Thymus (tissue), 11 donors: ENCODE measurements at regions not wholly inside any gene's neighbourhood (a gene's known extent, or its start where the extent isn't known, plus 50 kb on each side); places are given as distances from the start of the nearest gene placed in this dataset.

Experiments
- DNase-seq, 9 donors: peaks; one replicate each; pipeline ENCODE4 v3.0.0-alpha.2; 2013; ENCODE audit warnings: low spot score in 9 of 9, low read depth in 6 of 9, missing footprints in 1 of 9
- H3K27ac ChIP-seq, 2 donors: one replicate each; pipeline ENCODE4 v1.5.1; 2013; ENCODE audit warnings: control low read depth in 1 of 2, low read depth in 1 of 2, low read length in 1 of 2, mild to moderate bottlenecking in 1 of 2, moderate library complexity in 1 of 2
- H3K27me3 ChIP-seq, 2 donors: one replicate each; pipeline ENCODE4 v1.5.1; 2013; ENCODE audit warnings: low read length in 1 of 2; ENCODE audit not compliant: control insufficient read depth in 2 of 2, insufficient read depth in 1 of 2
- H3K36me3 ChIP-seq, 2 donors: one replicate each; pipeline ENCODE4 v1.5.1; 2013; ENCODE audit warnings: low read length in 1 of 2, mild to moderate bottlenecking in 1 of 2, moderate library complexity in 1 of 2; ENCODE audit not compliant: control insufficient read depth in 2 of 2, insufficient read depth in 2 of 2
- H3K4me1 ChIP-seq, 2 donors: one replicate each; pipeline ENCODE4 v1.5.1; 2013; ENCODE audit warnings: low read length in 2 of 2; ENCODE audit not compliant: control insufficient read depth in 2 of 2, insufficient read depth in 2 of 2
- H3K4me3 ChIP-seq, 2 donors: one replicate each; pipeline ENCODE4 v1.5.1; 2013; ENCODE audit warnings: low read length in 2 of 2, control low read depth in 1 of 2, mild to moderate bottlenecking in 1 of 2
- H3K9me3 ChIP-seq, 2 donors: one replicate each; pipeline ENCODE4 v1.5.1; 2013; ENCODE audit warnings: low read length in 1 of 2, mild to moderate bottlenecking in 1 of 2; ENCODE audit not compliant: control insufficient read depth in 2 of 2, insufficient read depth in 1 of 2
- WGBS: extraction: QIAGEN DNeasy Blood & Tissue Kit; methylation state at CpG from one replicate; pipeline ENCODE4 v1.1.7; 2013; 5-methylcytosine and 5-hydroxymethylcytosine counted together
- donor health status: healthy.

- Histone ChIP-seq H3K4me1 (no peaks in the 10 kb centered on the region), H3K27me3 (no peaks in the 10 kb centered on the region), H3K36me3 (no peaks in the 10 kb centered on the region), H3K27ac (no peak overlapping the region), H3K9me3 (no peaks in the 10 kb centered on the region), H3K4me3 (no peak overlapping the region)
- 47% methylated on average over 3 of the region's 3 CpGs for WGBS
- DNase-seq = no peak
Measured at GRCh38 chr1:208423526-208423925, 179.3 kb upstream of the PLXNA2 start.

GRCh38 chr1:208425096-208425495 lies 180.9 kb upstream of the PLXNA2 start:
- H3K27me3 ChIP-seq = no peaks in the 10 kb centered on the region
- no peak for DNase-seq

GRCh38 chr1:208430220-208430619 lies 186.0 kb upstream of the PLXNA2 start:
- no peaks in the 10 kb centered on the region for H3K9me3 ChIP-seq
- H3K4me1 ChIP-seq = no peaks in the 10 kb centered on the region
- no peaks in the 10 kb centered on the region for H3K27me3 ChIP-seq
- no peak overlapping the region for H3K27ac ChIP-seq
- no peaks in the 10 kb centered on the region for H3K36me3 ChIP-seq
- WGBS = 88% methylated on average over 3 of the region's 3 CpGs
- H3K4me3 ChIP-seq = no peak overlapping the region
- DNase-seq = no peak

More at GRCh38 chr1:208425096-208425495, 180.9 kb upstream of the PLXNA2 start:
- Histone ChIP-seq H3K36me3 (no peaks in the 10 kb centered on the region), H3K9me3 (no peaks in the 10 kb centered on the region), H3K27ac (no peak overlapping the region), H3K4me3 (no peak overlapping the region), H3K4me1 (no peaks in the 10 kb centered on the region)
- WGBS = 95% methylated on average over 3 of the region's 3 CpGs

GRCh38 chr1:208431721-208432120 lies 187.5 kb upstream of the PLXNA2 start:
- WGBS = 95% methylated on average over 3 of the region's 3 CpGs
- H3K4me3 ChIP-seq = no peak overlapping the region
- H3K4me1 ChIP-seq = no peaks in the 10 kb centered on the region
- H3K27ac ChIP-seq = no peak overlapping the region
- H3K36me3 ChIP-seq = no peaks in the 10 kb centered on the region
- no peaks in the 10 kb centered on the region for H3K27me3 ChIP-seq
- no peak for DNase-seq
- no peaks in the 10 kb centered on the region for H3K9me3 ChIP-seq

- DNase-seq = no peak
- no peaks in the 10 kb centered on the region for H3K9me3 ChIP-seq
- no peak overlapping the region for H3K4me3 ChIP-seq
- H3K27ac ChIP-seq = no peak overlapping the region
- no peaks in the 10 kb centered on the region for H3K27me3 ChIP-seq
- 97% methylated on average over 2 of the region's 2 CpGs for WGBS
- no peaks in the 10 kb centered on the region for H3K36me3 ChIP-seq
- H3K4me1 ChIP-seq = no peaks in the 10 kb centered on the region
Measured at GRCh38 chr1:208432346-208432745, 188.2 kb upstream of the PLXNA2 start.

GRCh38 chr1:208433086-208433485 lies 188.9 kb upstream of the PLXNA2 start:
- 93% methylated on average over 1 of the region's 1 CpG for WGBS
- Histone ChIP-seq H3K36me3 (no peaks in the 10 kb centered on the region), H3K4me3 (no peak overlapping the region), H3K4me1 (no peaks in the 10 kb centered on the region), H3K9me3 (no peaks in the 10 kb centered on the region), H3K27ac (no peak overlapping the region), H3K27me3 (no peaks in the 10 kb centered on the region)
- DNase-seq = no peak

GRCh38 chr1:208433971-208434370 lies 189.8 kb upstream of the PLXNA2 start:
- Histone ChIP-seq H3K27me3 (no peaks in the 10 kb centered on the region), H3K27ac (no peak overlapping the region), H3K36me3 (no peaks in the 10 kb centered on the region), H3K9me3 (no peaks in the 10 kb centered on the region), H3K4me1 (no peaks in the 10 kb centered on the region), H3K4me3 (no peak overlapping the region)
- no peak for DNase-seq
- WGBS = 96% methylated on average over 4 of the region's 4 CpGs

GRCh38 chr1:208437401-208437800 lies 193.2 kb upstream of the PLXNA2 start:
- Histone ChIP-seq H3K4me1 (no peaks in the 10 kb centered on the region), H3K9me3 (no peaks in the 10 kb centered on the region), H3K27ac (no peak overlapping the region), H3K4me3 (no peak overlapping the region), H3K36me3 (no peaks in the 10 kb centered on the region), H3K27me3 (no peaks in the 10 kb centered on the region)
- 61% methylated on average over 3 of the region's 3 CpGs for WGBS
- DNase-seq = no peak

- Histone ChIP-seq H3K27me3 (no peaks in the 10 kb centered on the region), H3K4me3 (no peak overlapping the region), H3K9me3 (no peaks in the 10 kb centered on the region), H3K4me1 (no peaks in the 10 kb centered on the region), H3K36me3 (no peaks in the 10 kb centered on the region), H3K27ac (no peak overlapping the region)
- WGBS = 62% methylated on average over 2 of the region's 2 CpGs
- no peak for DNase-seq
Measured at GRCh38 chr1:208438112-208438699, 194.0 kb upstream of the PLXNA2 start.
